Activated naive CD4-positive, alpha-beta T cell treated with Interleukin-2 at 50 U/mL for 16 hours (primary cell): ENCODE measurements at regions not wholly inside any gene's neighbourhood (a gene's known extent, or its start where the extent isn't known, plus 50 kb on each side); places are given as distances from the start of the nearest gene placed in this dataset.

Experiments used
- DNase-seq: peaks from one replicate; pipeline ENCODE4 v3.0.0-alpha.2; 2020

DNA sequence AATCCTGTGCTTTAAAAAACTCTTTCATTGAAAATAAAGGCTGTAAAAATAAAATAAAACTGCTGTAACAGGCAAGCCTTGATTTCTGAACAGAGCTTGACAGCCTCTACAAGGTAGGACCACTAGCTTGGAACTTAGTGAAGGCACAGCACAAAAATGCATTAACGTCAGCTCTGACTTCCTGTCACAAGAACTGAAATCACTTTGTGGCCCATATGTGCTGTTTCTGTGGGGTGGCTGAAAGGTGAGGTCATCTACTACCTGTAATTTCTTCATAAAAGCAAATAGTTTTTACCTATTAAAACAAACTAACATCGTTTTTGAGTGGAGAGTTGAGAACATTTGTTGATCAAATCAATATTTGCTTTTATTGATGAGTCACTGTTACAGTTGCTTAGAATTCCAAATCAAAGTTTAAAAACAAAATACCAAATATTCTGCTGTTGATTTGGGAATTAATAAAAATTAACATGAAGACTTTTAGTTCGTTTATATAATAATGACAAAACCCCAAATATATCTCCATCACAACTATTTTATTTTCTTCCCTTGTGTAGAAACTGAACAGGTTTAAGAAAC is 1034.1 kb downstream of the MCTP2 start:
- DNase-seq = no peak

DNA sequence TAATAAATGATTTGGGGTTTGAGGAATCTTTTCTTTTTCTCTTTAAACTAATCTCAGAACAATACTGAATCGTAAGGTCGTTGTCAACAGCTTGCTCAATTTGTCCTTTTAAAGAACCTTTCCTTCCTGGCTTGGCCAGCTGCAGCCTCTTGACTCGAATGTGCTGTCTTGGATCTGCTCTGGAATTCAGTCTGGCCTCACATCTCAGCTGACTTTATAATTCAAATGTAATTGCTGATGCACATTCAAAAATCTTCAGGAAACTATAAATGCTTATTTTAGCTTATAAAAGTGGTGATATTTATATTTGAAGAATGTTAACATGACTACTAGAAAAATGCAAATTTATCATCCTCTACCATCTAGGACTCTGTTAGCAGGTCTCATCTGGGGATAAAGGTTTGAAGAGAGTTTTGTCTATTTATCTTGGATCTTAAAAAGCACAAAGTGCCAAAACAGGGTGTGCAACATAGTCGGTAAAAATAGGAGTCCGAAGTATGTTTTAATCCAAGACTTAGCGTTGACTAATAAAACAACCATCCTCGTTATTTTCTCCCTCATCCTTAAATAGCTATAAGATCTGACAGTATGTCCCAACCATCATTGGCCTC is 1035.2 kb downstream of the MCTP2 start:
- no peak for DNase-seq

DNA sequence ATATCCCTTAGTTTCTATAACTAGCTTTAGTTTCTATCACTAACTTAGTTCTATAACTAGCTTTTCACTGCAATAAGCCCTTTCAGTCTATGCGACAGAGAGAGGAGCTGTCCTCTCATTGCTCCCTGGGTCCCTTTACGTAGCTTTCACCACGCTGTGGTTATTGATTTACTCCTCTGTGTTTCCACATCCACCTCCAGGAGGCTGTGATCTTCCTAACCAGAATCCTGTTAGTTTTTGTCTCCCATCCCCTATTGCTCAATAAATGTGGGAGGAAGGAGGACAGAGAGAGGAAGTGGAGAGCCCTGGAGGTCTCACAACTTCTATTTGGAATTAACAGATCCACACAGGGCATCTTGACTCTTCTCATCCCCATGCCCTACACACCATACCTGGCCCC is 1036.1 kb downstream of the MCTP2 start:
- no peak for DNase-seq

DNA sequence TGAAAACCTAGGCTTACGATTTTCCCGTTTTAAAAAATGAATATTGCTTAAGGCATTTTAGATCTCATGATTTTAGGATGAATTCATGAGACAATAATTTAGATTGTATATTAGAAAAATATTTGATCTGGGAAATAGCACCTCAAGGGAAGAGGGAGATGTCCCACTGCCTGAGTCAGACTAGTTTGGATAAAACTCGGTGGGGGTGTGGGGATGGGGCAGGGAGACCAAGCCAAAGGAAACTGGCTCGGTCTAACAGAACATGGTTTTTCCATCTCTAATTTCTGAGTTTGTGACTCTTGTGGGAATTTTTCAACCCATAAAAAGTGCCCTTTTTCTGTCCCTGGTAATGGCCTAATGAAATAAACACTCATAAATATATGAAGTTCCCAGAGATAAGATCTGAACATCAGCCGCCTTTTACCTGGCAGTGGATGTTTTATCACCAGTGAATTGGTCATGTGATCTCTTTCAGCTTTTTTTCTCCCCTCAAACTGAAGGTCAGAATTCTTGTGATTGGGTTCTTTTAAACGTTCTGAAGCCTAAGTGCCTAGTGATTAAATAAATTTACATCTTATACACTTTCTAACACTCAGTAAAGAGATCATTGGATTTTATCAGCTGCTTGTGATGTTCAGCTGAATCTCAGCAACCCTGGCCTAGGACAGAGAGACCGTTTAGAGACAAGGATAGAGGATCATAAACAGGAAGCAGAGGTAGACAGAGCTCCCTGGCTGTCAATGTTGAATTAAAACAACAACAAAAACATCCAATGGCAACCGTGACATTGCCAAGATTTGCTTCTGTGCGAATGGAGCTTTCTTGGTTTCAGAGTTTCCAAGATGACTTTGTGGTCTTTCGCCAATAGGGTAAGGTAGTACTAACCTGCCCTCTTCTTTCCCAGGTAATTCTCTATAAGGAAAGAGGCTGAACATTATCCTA is 1038.2 kb downstream of the MCTP2 start:
- no peak for DNase-seq

DNA sequence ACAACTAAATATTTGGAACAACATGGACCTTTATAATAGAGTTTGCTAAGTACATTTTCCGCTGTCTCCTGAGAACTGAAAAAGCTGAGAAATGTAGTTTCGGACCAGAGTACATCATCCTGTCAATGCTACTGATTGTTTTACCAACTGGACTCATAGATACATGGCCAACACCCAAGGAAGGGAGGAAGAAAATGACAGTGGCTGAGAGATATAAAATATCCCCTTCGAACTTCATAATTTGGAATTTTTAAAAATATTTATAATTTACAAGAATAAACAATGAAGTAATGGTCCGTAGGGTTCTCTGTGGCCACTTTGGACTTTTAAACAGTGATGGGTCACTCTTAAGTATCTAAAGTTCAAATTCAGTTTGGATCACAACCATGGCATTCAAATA is 1042.7 kb downstream of the MCTP2 start:
- no peak for DNase-seq

DNA sequence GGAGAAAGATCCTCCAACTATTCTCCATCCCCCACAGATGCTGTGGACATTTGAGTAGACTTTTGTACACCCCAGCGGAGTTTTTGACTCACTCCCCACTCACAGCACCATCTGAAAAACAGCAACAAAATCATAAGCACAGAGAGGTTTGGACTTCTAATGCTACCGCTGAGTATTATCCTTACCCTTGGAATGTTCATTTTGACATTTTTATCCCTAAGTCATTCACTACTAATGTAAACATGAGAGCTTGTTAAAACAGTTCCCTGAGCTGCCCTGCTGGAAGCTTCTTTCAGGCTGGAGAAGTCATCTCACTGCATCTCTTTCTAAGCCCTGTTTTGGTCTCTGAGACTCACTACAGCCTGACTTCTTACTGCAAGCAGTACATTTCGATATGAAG is 1045.9 kb downstream of the MCTP2 start:
- DNase-seq = no peak

DNA sequence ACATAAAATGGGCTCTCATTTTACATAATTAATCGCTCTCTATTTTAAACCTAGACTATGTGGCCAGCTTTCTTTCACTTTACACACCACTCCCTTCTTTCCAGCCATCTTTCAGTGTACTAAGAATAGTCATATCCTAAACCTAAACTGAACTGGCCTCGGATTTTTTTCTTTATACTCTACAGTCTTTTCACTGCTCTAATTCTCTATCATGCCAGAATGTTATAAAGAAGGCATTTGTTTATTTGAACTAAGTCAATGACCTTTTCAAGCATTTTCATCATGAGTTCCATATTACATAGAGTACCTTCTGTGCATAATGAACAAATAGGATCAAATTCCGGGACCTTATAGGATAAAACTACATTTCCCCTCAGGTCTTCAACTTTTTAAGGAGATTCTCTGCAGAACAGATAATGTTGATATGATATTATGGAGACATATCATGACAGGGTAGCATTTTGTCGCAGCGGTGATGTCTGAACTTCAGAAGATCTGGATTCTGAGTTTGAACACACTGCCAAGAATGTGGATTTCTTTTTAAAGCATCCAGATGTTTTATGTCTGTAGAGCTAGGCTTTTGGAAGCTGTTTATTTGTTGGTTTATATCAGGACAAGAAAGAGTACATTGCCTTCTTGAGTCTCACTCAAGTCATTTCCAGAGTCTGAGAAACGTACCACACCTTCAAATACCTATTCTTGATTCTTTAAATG is 1047.3 kb downstream of the MCTP2 start:
- DNase-seq = no peak

DNA sequence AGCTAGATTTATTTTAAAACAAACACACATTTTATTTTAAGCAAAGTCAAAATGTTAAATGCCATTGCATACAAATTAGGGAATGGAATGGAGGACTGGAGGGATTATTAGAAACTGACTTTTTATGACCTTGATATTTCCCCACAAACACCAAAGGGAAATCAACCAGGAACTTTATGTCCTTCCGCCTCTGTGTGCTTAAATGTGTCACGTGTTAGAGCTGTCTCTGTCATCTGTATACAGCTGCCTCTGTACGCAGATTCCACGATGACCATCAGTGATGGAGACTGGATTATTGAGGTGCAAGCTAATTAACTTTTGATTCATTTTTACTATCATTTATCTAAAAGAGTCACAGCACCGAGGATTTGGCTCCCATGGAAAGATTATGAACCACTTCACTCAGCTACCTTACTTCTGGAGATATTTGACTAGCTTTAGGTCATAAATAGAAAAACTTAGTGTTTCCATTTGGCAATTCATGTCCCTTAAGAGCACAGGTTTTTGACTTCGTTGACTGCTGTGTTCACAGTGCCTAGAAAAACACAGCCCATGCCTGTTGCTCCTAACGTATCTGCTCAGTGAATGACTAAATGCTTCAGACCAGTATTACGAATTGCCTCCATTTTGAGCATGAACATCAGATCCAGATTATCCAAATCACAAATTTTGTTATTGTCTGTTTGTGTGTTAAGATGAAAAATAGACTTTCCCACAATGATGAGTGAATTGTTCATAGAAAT is 1048.1 kb downstream of the MCTP2 start:
- no peak for DNase-seq

DNA sequence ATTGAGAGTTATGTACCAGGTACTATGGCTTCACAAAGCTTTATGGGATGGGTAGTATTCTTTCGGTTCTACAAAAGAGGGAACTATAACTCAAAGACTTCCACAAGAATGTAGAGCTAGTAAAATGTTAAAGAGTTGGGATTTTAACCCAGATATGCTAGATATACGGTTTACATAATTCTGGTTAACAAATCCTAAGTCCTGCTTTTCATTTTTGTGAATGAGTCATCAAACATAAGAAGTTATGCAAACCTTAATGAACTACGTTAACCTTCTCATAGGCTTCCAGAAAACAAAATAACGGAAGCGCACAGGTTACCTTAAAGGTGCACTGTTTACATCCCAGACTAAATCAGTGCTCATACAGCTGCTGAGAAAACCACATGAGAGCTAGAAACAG is 1049.3 kb downstream of the MCTP2 start:
- DNase-seq = no peak

DNA sequence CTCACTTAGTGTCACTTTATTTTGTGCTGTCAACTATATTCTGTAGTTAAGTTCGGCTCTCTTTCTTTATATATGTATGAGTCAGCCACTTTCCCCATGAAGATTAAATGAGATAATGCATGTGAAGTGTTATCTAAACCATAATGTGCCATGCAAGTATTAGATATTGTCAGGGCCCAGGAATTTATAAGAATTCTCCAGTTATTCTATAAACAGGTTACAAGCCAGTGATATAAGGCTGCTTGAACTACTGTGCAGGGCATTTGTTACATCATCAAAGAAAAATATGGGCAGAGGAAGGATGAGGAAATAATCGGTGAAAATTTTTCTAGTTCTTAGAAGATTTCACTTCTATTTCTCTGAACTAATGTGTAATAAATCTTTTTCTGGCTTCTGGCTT is 1049.0 kb upstream of the NR2F2 start:
- DNase-seq = no peak

DNA sequence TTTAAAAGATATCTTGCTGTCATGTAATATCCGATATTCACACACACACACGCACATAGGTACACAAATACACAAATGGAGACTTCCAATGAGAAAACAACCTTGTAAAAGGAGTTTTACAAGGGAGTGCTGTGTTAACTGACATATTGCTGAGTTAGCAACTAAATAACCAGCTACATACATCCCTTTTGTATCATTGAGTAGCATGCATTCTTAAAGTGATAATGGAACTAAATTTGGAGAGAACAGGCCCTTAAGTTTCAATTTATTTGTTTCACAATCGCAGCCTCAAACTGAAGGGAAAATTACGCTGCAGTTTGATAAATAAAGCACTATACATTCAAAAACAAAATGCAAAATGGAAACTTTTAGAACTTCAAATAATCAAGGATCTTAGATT is 1046.0 kb upstream of the NR2F2 start:
- no peak for DNase-seq

DNA sequence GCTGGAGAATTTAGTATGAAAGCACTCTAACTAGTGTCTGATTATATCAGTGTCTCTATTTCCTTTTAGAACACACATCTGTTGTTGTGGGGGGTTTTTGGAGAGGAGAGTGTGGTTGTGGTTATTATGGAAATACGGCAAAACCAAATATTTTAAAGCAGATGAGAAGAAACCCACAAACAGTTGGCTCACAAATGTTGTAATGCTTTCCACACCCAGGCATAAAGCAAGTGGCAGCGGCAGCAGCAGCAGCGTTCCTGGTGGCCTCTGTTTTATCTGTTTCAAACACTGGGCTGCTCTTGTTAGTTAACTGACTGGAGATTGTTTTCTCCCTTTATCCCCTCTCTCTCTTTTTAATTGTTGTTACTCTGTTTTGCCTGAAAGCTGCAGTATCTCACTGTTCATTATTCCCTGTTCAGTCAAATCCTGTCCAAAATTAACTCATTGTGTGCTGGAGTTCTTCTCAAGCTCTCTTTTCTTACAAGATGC is 1045.5 kb upstream of the NR2F2 start:
- no peak for DNase-seq

DNA sequence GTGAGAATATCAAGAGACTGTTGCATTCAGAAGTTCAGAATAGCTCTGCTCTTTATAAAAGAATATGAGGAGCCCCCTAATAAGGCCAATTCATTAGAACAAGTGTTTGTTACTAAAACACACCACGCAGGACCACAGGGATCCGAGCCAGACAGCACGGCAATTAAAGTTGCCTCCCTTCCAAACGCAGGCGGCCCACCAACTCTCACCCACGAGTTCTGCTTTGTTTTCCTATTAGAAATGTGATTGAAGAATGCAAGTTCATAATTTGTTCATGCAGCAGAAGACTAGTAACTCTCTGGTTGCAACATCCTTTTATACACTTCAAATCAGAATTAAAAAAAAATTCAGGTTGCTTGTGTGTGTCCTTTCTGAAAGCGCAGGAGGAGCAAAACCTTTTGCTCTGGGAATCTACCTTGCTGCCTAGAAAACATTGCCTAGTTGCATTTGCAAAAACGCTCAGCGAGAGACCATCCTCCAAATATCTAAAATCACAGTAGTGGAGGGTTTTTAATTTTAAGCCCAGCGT is 1044.1 kb upstream of the NR2F2 start:
- DNase-seq = no peak

DNA sequence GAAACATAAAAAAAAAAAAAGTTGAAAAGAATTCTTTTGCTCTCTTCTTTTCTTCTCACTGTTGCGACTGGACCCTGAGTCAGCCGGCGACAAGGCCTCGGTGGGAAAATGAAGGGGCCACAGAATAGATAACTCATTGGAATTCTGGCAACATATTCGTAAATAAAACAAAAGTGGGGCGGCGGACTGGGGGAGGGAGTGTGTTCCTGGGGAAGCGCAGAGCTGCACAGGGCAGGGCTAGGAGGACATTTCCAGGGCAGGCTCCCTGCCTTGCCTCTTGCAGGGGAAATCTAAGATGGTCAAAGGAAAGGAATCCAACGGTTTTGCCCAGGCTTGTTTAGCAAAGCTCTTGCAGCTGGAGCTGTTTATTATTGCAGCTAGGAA is 1042.8 kb upstream of the NR2F2 start:
- DNase-seq = no peak

DNA sequence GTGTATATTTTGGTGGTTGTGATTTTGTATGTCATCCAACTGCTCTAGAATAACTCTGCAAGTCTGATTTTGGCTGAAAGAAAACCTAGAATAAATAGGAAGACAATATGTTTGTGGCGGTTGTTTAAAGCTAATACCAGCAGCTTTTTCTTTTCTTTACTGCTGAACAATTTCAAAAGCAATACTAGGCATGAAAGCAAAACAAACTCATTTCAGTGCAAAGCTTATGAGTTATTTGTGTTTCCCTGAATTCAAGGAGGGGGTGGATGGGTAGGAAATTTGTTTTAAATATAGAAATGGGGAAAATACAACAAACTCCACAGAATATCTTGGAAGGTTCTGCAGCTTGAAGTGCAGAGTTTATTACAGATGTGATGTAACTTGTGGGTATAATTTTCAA is 1041.9 kb upstream of the NR2F2 start:
- DNase-seq = no peak

DNA sequence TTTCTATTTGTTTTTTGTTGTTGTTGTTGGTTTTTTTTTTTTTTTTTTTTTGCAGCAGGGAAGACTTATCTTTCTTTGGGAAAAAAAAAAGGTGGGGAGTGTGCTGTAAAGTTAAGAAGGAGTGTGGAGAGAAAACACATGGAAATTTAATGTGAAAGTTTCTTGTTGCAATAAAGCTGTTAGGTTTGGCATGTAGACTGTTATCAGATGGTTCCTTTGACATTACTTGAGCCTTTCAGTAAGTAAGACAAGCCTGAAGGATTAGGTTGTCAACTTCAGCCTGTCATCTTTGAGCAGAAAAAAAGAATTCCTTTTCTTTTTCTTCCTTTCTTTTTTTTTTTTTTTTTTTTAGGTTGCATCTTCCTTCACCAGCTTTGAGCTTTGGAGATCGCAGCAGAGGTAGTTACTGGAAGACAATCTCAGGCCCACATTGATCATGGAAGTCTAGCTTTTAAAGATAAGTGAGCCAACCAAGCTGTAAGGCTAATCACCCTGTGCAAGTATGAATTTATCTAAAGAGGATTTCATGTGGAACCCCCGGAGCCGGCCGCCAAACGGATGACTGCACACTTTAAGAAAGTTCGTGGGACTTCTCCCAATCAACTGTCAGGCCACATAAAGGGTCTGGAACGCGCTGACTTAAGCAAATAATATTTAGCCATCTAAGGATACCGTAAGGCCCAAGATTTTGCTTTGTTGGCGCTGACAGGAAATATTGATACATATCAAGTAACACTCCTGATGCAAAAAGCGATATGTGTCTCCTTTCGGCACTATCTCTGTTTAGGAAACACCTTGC is 1040.1 kb upstream of the NR2F2 start:
- no peak for DNase-seq

DNA sequence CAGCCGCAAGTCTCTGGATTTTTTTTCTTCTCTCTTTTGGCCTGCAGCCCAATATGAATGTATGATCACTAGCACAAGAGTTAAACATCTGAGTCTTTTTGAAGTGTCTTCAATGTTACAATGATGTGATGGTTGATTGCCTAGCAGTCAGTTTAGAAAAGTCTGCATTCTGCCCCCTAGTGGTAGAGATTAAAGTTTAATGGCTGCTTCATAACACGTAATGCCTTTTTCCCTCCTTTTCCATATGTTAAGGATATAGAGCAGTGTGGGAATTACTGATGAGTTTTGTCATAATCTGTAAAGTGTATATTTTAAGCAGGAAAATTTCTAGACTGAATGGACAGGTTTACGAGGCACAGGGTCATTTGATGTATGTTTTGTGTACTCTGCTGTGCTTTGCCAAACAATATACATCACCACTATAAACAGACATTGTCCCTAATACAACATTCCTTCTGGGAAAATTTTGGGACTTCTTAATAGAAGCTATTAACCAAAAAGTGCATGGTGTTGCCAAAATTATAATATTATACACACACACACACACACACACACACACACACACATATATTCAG is 1038.5 kb upstream of the NR2F2 start:
- no peak for DNase-seq

DNA sequence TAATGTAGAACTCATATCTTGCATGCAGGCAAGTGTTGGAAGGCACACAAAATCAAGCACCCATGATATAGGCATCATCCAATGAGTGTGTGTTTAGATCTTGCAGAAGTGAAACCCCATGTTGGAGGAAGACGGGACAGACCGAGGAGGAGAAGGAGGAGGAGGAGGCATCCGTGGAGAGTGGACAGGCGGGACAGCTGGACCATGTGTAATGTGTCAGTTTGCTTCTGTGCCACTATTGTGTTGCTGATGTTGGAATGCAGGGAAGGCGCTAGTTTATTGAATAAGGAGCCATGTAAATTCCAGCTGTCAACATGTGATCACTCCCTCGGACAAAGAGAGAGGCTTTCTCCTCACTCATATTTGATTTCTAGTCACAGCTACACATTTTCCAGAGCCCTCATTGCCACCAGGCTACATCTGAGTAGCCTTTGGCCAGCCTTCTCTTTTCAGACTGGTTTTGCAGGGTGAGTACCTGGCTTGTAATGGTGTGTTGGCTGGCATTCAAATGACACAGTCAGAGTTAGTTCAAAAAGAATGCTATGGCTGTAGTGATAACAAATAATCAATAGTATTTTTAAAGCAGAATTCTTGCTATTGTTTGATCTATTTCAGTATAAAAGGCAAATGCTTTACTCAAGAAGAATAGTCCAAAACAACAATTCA is 1037.6 kb upstream of the NR2F2 start:
- no peak for DNase-seq

DNA sequence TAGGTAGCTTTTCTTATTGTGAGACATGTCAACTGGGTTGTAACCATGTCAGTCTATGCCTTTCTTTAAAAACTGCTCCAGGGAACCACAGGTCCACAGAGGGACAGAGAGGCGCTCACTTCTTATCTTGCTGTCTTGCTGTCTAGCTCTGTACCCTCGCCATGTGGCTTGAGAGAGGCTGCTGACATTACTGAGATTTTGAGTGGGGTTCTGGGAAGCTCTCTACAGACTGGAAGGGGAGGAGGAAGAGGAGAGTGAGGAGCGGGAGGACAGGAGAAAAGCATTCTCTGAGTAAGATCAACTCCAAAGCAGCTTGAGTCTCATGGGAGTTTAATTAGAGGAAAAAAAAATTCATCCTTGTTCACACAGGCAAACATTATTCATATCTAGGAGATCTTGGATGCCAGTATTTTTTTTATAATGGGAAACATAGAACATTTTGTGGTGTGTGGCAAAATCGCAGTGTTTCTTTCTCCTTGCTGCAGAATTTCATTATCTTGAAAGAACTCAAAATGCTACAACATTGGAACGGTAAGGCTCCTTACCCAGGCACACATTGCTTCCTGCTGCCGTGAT is 1037.0 kb upstream of the NR2F2 start:
- no peak for DNase-seq

DNA sequence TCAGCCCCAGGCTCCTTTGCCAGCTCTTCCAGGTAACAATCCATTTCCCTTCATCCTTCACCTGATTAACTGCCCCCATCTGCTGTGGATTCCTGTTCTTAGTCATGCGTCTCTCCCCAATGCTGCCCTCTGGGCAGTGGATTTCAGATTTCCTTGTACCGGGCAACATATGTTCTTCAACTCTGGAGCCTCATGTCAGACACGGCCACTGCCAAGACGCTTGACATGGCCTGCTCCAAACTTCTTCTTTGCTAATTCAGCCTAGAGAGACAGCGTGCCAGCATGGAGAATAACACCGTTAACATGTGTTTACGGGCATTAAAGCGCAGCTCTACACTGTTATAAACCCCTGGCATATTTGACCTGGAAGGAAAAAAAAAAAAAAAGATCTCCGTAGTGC is 1035.1 kb upstream of the NR2F2 start:
- DNase-seq = no peak
